SK-N-SH (cell line): ENCODE measurements at regions not wholly inside any gene's neighbourhood (a gene's known extent, or its start where the extent isn't known, plus 50 kb on each side); places are given as distances from the start of the nearest gene placed in this dataset.

Source experiments
- CTCF ChIA-PET: fragments of 300-600, 350-600 bp; formaldehyde crosslinking; extraction: SDS; loops from one replicate; lab custom pipeline; 2021; lab: Yijun Ruan, JAX
- POLR2A ChIA-PET: fragments of 350-600 bp; sonication (Branson Sonifier 250); formaldehyde crosslinking; extraction: SDS; loops from one replicate; lab custom pipeline; 2020; ENCODE audit warnings: antibody characterized with exemption, inconsistent platforms; lab: Yijun Ruan, JAX
- DNase-seq: peaks from one replicate; pipeline ENCODE4 v3.0.0; 2012
- H2AFZ ChIP-seq: fragments of 200-600 bp; sonication (generic); 2 replicates; pipeline ENCODE4 v1.8.1; 2016; ENCODE audit warnings: antibody characterized with exemption, mild to moderate bottlenecking, low read depth
- H3F3A ChIP-seq: fragments of 200-600 bp; sonication (generic); replicated peaks from 2 replicates; pipeline ENCODE3; 2016; ENCODE audit warnings: antibody characterized with exemption, mild to moderate bottlenecking; ENCODE audit not compliant: insufficient read depth
- H3K27ac ChIP-seq, 2 experiments: fragments of 200-500 bp in 1 of 2; fragments of 200-600 bp in 1 of 2; sonication (Bioruptor generic) in 1 of 2; sonication (generic), shearing (Covaris generic) in 1 of 2; 2 replicates each; pipeline versions ENCODE4 v1.5.1 to v1.6.1; 2014 to 2016; ENCODE audit warnings: low read depth in 2 of 2, inconsistent platforms in 1 of 2, low read length in 1 of 2, mild to moderate bottlenecking in 1 of 2, mixed read lengths in 1 of 2
- H3K27me3 ChIP-seq: fragments of 200-600 bp; sonication (generic), shearing (Covaris generic); 2 replicates; pipeline ENCODE4 v1.6.1; 2016; ENCODE audit warnings: mixed run types; ENCODE audit not compliant: insufficient read depth
- H3K36me3 ChIP-seq, 2 experiments: fragments of 200-500 bp in 1 of 2; fragments of 200-600 bp in 1 of 2; sonication (Bioruptor generic) in 1 of 2; sonication (generic) in 1 of 2; replicated peaks in 1 of 2; 2 replicates each; pipeline versions ENCODE3 to v1.5.1; 2014 to 2016; ENCODE audit warnings: low read length in 1 of 2, mild to moderate bottlenecking in 1 of 2; ENCODE audit not compliant: insufficient read depth in 2 of 2, control insufficient read depth in 1 of 2
- H3K4me1 ChIP-seq, 2 experiments: fragments of 200-500 bp in 1 of 2; fragments of 200-600 bp in 1 of 2; sonication (Bioruptor generic) in 1 of 2; sonication (generic), shearing (Covaris generic) in 1 of 2; 2 replicates each; pipeline versions ENCODE4 v1.5.1 to v1.6.1; 2014 to 2016; ENCODE audit warnings: low read depth in 1 of 2, low read length in 1 of 2, mixed run types in 1 of 2; ENCODE audit not compliant: insufficient read depth in 2 of 2, control insufficient read depth in 1 of 2
- H3K4me2 ChIP-seq: fragments of 200-600 bp; sonication (generic), shearing (Covaris generic); 2 replicates; pipeline ENCODE4 v1.6.1; 2017; ENCODE audit warnings: mixed run types
- H3K4me3 ChIP-seq, 2 experiments: fragments of 200-500 bp in 1 of 2; fragments of 200-600 bp in 1 of 2; sonication (Bioruptor generic) in 1 of 2; sonication (generic), shearing (Covaris generic) in 1 of 2; 2 replicates each; pipeline versions ENCODE4 v1.5.1 to v1.8.1; 2014 to 2016; ENCODE audit warnings: low read depth in 2 of 2, inconsistent platforms in 1 of 2, low read length in 1 of 2, mild to moderate bottlenecking in 1 of 2, mixed read lengths in 1 of 2, moderate library complexity in 1 of 2
- H3K79me2 ChIP-seq: fragments of 200-600 bp; sonication (generic); 2 replicates; pipeline ENCODE4 v1.8.1; 2017; ENCODE audit warnings: mild to moderate bottlenecking; ENCODE audit not compliant: insufficient read depth
- H3K9ac ChIP-seq: fragments of 200-600 bp; sonication (generic); 2 replicates; pipeline ENCODE4 v1.6.1; 2017; ENCODE audit warnings: mixed run types
- H3K9me2 ChIP-seq: fragments of 200-600 bp; sonication (generic); 2 replicates; pipeline ENCODE4 v1.6.1; 2017; ENCODE audit warnings: mixed run types
- H3K9me3 ChIP-seq: fragments of 200-600 bp; sonication (generic); 2 replicates; pipeline ENCODE4 v1.6.1; 2017; ENCODE audit warnings: mixed run types, mild to moderate bottlenecking, moderate library complexity
- H4K20me1 ChIP-seq: fragments of 200-600 bp; sonication (generic); 2 replicates; pipeline ENCODE4 v1.6.1; 2017; ENCODE audit warnings: mild to moderate bottlenecking, mixed run types; ENCODE audit not compliant: insufficient read depth
- CHD2 ChIP-seq: fragments of 150-350 bp; IDR thresholded peaks from 2 replicates; pipeline ENCODE4 v1.6.1; 2018; ENCODE audit warnings: low read length; ENCODE audit not compliant: partially characterized antibody
- EP300 ChIP-seq, 2 experiments: IDR thresholded peaks; 2 replicates each; pipeline versions ENCODE4 v1.4.0 to v1.6.1; 2012; ENCODE audit warnings: borderline replicate concordance in 1 of 2, low read depth in 1 of 2, low read length in 1 of 2
- FOXM1 ChIP-seq: IDR thresholded peaks from 2 replicates; pipeline ENCODE4 v1.4.0; 2012; ENCODE audit warnings: low read depth, mild to moderate bottlenecking
- MEF2A ChIP-seq: IDR thresholded peaks from 2 replicates; pipeline ENCODE4 v1.4.0; 2012; ENCODE audit warnings: low read depth, borderline replicate concordance
- MXI1 ChIP-seq: IDR thresholded peaks from 2 replicates; pipeline ENCODE4 v1.6.1; 2012; ENCODE audit warnings: mild to moderate bottlenecking, low read depth, low read length, improper control_type of control experiment
- PBX3 ChIP-seq: IDR thresholded peaks from 2 replicates; pipeline ENCODE4; 2012
- RAD21 ChIP-seq: IDR thresholded peaks from 2 replicates; pipeline ENCODE4 v1.6.1; 2012; ENCODE audit warnings: mild to moderate bottlenecking, low read length
- RCOR1 ChIP-seq: fragments of 150-350 bp; IDR thresholded peaks from 2 replicates; pipeline ENCODE4 v1.6.1; 2017; ENCODE audit warnings: antibody characterized with exemption, low read length
- RXRA ChIP-seq: IDR thresholded peaks from 2 replicates; pipeline ENCODE4 v1.4.0; 2012; ENCODE audit warnings: low read depth, mild to moderate bottlenecking, borderline replicate concordance
- TEAD4 ChIP-seq: IDR thresholded peaks from 2 replicates; pipeline ENCODE4 v1.4.0; 2012; ENCODE audit warnings: mild to moderate bottlenecking, borderline replicate concordance; ENCODE audit not compliant: insufficient read depth
- YY1 ChIP-seq: IDR thresholded peaks from 2 replicates; pipeline ENCODE4 v1.4.0; 2012; ENCODE audit warnings: low read depth, mild to moderate bottlenecking
- WGBS: methylation state at CpG from one replicate; pipeline ENCODE4 v1.1.6; 2017; ENCODE audit warnings: low lambda C conversion rate; 5-methylcytosine and 5-hydroxymethylcytosine counted together
- TF ChIP-seq, protein P1 (sequence below): fragments of 200-600 bp; sonication (generic); IDR thresholded peaks from 2 replicates; pipeline ENCODE4 v1.6.1; 2017; ENCODE audit warnings: antibody characterized with exemption, mild to moderate bottlenecking, moderate library complexity
- TF ChIP-seq, protein P2 (sequence below): IDR thresholded peaks from 2 replicates; pipeline ENCODE4 v1.4.0; 2012; ENCODE audit warnings: low read depth
- TF ChIP-seq, protein P3 (sequence below): IDR thresholded peaks from 2 replicates; pipeline ENCODE4 v1.4.0; 2012; ENCODE audit warnings: low read depth, borderline replicate concordance
- TF ChIP-seq, protein P4 (sequence below): fragments of 150-350 bp; IDR thresholded peaks from 2 replicates; pipeline ENCODE4 v1.6.1; 2017; ENCODE audit warnings: antibody characterized with exemption, low read length, low read depth, borderline replicate concordance

DNA sequence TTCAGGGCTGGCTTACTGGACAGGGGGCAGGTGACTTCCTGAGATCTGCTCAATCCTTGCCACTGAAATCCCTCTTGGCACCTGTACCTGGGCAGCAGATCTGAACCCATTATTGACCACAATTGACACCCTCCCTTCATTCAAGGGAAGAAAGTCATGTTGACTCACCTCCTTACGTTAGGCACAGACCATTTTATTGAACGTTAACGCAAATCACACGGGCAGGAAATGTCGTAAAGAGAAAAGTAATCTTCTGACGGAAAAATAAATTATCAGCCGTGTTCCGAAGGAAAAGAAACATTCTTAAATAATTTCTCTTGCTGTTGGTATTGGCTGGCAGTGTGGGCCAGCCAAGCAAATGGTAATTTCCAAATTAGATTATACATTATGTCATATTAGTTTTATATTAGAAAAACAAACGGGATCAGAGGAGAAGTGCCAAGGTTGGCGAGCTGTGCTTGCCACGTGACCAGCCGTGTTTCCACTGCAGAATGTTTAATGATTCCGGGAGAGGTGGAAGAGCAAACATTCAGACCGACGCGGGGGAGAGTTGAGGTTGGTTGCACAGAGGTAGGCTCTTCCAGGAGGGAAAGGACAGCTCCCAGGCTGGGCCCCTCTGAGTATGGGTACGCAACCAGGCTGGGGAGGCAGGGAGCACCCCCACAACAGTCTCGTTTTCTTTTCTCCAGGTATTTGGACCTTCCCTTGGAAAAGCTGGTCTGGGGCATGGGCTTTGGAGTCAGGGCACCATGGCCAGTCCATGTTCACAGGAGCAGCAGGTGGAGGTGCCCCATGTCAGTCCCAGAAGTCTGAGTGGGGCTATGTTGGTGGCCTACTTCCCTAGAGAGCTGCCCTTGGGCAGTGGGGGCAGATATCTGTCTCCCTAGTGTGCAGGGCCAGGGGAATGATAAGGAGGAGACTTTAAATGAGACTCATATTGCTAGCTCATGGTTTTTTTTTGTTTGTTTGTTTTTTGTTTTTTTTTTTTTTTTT lies 121.1 kb downstream of the FOXD2 start:
- H3K27me3 ChIP-seq: no peaks in the 10 kb centered on the region; the same call in 1 of the 2 replicates
- no peaks in the 10 kb centered on the region for H3K79me2 ChIP-seq
- H4K20me1 ChIP-seq: no peaks in the 10 kb centered on the region
- no peaks in the 10 kb centered on the region for H3K9me3 ChIP-seq
- ChIA-PET CTCF (interaction anchor here (1.3 to 2.3 kb wide), 3 partner anchors 21 to 122 kb away, joined by 3 to 5 read pairs (median 3); no protein-coding TSS in a partner anchor), POLR2A (no interaction called here)
- H3K27ac ChIP-seq: no peak overlapping the region
- H2AFZ ChIP-seq: no peak overlapping the region
- H3K9me2 ChIP-seq: no peaks in the 10 kb centered on the region
- no peaks in the 10 kb centered on the region for H3K36me3 ChIP-seq
- TF ChIP-seq MXI1 (no peak), TEAD4 (no peak), CHD2 (no peak), EP300 (IDR thresholded peaks at IDR 0.05; ENCODE audit: borderline replicate concordance in 1 of 2, low read depth in 1 of 2, low read length in 1 of 2) (no peak), MEF2A (no peak)
- TF ChIP-seq, protein P1, sequence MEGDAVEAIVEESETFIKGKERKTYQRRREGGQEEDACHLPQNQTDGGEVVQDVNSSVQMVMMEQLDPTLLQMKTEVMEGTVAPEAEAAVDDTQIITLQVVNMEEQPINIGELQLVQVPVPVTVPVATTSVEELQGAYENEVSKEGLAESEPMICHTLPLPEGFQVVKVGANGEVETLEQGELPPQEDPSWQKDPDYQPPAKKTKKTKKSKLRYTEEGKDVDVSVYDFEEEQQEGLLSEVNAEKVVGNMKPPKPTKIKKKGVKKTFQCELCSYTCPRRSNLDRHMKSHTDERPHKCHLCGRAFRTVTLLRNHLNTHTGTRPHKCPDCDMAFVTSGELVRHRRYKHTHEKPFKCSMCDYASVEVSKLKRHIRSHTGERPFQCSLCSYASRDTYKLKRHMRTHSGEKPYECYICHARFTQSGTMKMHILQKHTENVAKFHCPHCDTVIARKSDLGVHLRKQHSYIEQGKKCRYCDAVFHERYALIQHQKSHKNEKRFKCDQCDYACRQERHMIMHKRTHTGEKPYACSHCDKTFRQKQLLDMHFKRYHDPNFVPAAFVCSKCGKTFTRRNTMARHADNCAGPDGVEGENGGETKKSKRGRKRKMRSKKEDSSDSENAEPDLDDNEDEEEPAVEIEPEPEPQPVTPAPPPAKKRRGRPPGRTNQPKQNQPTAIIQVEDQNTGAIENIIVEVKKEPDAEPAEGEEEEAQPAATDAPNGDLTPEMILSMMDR: no peak
- TF ChIP-seq, protein P2, sequence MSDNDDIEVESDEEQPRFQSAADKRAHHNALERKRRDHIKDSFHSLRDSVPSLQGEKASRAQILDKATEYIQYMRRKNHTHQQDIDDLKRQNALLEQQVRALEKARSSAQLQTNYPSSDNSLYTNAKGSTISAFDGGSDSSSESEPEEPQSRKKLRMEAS: no peak
- H3K4me3 ChIP-seq: no peak overlapping the region
- peaks cover 0 to 4% of the 10 kb centered on the region in 2 experiments; a peak in 1 of 4 replicates for H3K4me1 ChIP-seq
- DNase-seq: no peak
- no peak overlapping the region for H3K9ac ChIP-seq
- no peak overlapping the region for H3K4me2 ChIP-seq
- WGBS: 19% methylated on average over 16 of the region's 18 CpGs
- H3F3A ChIP-seq: no peaks in the 10 kb centered on the region

DNA sequence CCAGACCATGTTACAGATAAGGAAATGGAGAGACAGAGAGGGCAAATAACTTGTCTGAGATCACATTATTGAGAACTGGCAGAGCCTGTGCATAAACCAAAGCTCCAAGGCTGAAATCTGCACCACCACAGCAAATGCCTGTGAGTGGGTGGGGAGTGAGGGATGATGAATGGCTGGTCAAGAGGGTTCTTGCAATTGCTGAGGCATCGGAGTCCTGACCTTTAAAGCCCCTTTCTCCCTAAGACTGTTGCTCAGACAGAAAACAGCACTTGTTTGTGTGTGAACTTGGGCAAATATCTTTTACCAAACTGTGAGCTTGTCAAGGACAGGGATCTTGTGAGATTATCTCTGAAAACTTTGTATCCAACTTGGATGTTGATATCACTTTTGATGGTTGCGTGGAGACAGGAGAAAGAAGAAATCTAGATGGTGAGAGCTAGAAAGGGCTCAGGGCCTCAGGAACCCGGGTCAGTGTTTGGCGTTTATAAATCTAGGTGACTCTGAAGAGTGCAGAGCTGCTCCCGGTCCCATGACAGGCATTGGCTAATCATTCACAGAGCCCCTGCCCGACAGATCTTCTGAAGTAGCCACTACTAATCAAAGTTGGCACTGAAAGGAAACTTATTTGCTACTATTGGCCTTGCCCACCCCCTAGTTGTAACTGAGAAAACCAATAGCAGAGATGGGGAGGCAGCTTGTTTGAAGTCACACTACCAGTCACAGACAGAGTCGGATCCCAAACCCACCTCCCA lies 122.3 kb downstream of the FOXD2 start:
- Histone ChIP-seq H3K4me3 (no peak overlapping the region), H3F3A (no peaks in the 10 kb centered on the region), H3K4me1 (peaks cover 0 to 4% of the 10 kb centered on the region in 2 experiments; a peak in 1 of 4 replicates), H2AFZ (no peak overlapping the region), H3K79me2 (no peaks in the 10 kb centered on the region), H3K27me3 (no peaks in the 10 kb centered on the region; the same call in 1 of the 2 replicates), H3K9ac (no peak overlapping the region), H3K36me3 (no peaks in the 10 kb centered on the region), H3K27ac (no peak overlapping the region), H3K9me3 (no peaks in the 10 kb centered on the region), H3K4me2 (no peak overlapping the region), H4K20me1 (no peaks in the 10 kb centered on the region), H3K9me2 (no peaks in the 10 kb centered on the region)
- ChIA-PET CTCF (interaction anchor here (0.8 to 2.2 kb wide), 5 partner anchors 11 to 166 kb away, joined by 3 to 6 read pairs (median 5); no protein-coding TSS in a partner anchor), POLR2A (no interaction called here)
- WGBS: 44% methylated on average over 7 of the region's 7 CpGs
- DNase-seq: no peak
- no peak for TF ChIP-seq RAD21
- TF ChIP-seq MEF2A: no peak
- TF ChIP-seq, protein P3, sequence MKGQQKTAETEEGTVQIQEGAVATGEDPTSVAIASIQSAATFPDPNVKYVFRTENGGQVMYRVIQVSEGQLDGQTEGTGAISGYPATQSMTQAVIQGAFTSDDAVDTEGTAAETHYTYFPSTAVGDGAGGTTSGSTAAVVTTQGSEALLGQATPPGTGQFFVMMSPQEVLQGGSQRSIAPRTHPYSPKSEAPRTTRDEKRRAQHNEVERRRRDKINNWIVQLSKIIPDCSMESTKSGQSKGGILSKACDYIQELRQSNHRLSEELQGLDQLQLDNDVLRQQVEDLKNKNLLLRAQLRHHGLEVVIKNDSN: no peak
- no peak for TF ChIP-seq PBX3
- TF ChIP-seq FOXM1: no peak
- TF ChIP-seq, protein P4, sequence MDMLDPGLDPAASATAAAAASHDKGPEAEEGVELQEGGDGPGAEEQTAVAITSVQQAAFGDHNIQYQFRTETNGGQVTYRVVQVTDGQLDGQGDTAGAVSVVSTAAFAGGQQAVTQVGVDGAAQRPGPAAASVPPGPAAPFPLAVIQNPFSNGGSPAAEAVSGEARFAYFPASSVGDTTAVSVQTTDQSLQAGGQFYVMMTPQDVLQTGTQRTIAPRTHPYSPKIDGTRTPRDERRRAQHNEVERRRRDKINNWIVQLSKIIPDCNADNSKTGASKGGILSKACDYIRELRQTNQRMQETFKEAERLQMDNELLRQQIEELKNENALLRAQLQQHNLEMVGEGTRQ: no peak
- TF ChIP-seq, protein P1: no peak
- TF ChIP-seq RXRA: no peak
- TF ChIP-seq YY1: no peak
- TF ChIP-seq EP300 (IDR thresholded peaks at IDR 0.05; ENCODE audit: borderline replicate concordance in 1 of 2, low read depth in 1 of 2, low read length in 1 of 2): no peak
- TF ChIP-seq RCOR1: no peak
- no peak for TF ChIP-seq TEAD4
